H9 (cell line): ENCODE measurements at regions not wholly inside any gene's neighbourhood (a gene's known extent, or its start where the extent isn't known, plus 50 kb on each side); places are given as distances from the start of the nearest gene placed in this dataset.

Source experiments
- DNase-seq: peaks from one replicate; pipeline ENCODE4 v3.0.0-alpha.2; 2017
- H2AFZ ChIP-seq: one replicate; pipeline ENCODE4 v1.6.1; 2013; ENCODE audit warnings: mild to moderate bottlenecking, low read length, control low read depth, moderate library complexity
- H2AK5ac ChIP-seq: 2 replicates; pipeline ENCODE4 v1.6.1; 2013; ENCODE audit warnings: low read length, control low read depth, mixed read lengths; ENCODE audit not compliant: insufficient read length
- H2BK120ac ChIP-seq: one replicate; pipeline ENCODE4 v1.6.1; 2013; ENCODE audit warnings: low read depth, mild to moderate bottlenecking, low read length, control low read depth, inconsistent platforms; ENCODE audit not compliant: poor library complexity, severe bottlenecking
- H2BK12ac ChIP-seq: 2 replicates; pipeline ENCODE4 v1.6.1; 2013; ENCODE audit warnings: low read length, control low read depth, mixed read lengths, low read depth; ENCODE audit not compliant: insufficient read length
- H2BK15ac ChIP-seq: 2 replicates; pipeline ENCODE4 v1.6.1; 2013; ENCODE audit warnings: low read depth, low read length, control low read depth
- H2BK20ac ChIP-seq: one replicate; pipeline ENCODE4 v1.6.1; 2013; ENCODE audit warnings: low read depth, mild to moderate bottlenecking, low read length, control low read depth, inconsistent platforms; ENCODE audit not compliant: poor library complexity, severe bottlenecking
- H2BK5ac ChIP-seq: 2 replicates; pipeline ENCODE4 v1.6.1; 2013; ENCODE audit warnings: low read length, control low read depth, mixed read lengths; ENCODE audit not compliant: insufficient read length
- H3K14ac ChIP-seq: 2 replicates; pipeline ENCODE4 v1.6.1; 2013; ENCODE audit warnings: low read length, control low read depth; ENCODE audit not compliant: insufficient read depth
- H3K18ac ChIP-seq: 2 replicates; pipeline ENCODE4 v1.6.1; 2013; ENCODE audit warnings: low read depth, mild to moderate bottlenecking, mixed read lengths, low read length, control low read depth; ENCODE audit not compliant: insufficient read length
- H3K23ac ChIP-seq: 2 replicates; pipeline ENCODE4 v1.6.1; 2013; ENCODE audit warnings: low read length, control low read depth, mixed read lengths, low read depth; ENCODE audit not compliant: insufficient read length
- H3K23me2 ChIP-seq: 2 replicates; pipeline ENCODE4 v1.6.1; 2013; ENCODE audit warnings: low read depth, mild to moderate bottlenecking, mixed read lengths, low read length, control low read depth; ENCODE audit not compliant: insufficient read length, poor library complexity, severe bottlenecking
- H3K27ac ChIP-seq: 2 replicates; pipeline ENCODE4 v1.5.1; 2013; ENCODE audit warnings: low read length, control low read depth, mixed read lengths, low read depth; ENCODE audit not compliant: insufficient read length
- H3K27me3 ChIP-seq: 2 replicates; pipeline ENCODE4 v1.6.1; 2013; ENCODE audit warnings: low read length, control low read depth, inconsistent platforms; ENCODE audit not compliant: insufficient read depth
- H3K4ac ChIP-seq: 2 replicates; pipeline ENCODE4 v1.6.1; 2013; ENCODE audit warnings: low read depth, mild to moderate bottlenecking, control low read depth, inconsistent platforms, low read length, moderate library complexity
- H3K4me1 ChIP-seq: 2 replicates; pipeline ENCODE4 v1.6.1; 2013; ENCODE audit warnings: low read length, control low read depth, inconsistent platforms; ENCODE audit not compliant: insufficient read depth
- H3K4me2 ChIP-seq: 2 replicates; pipeline ENCODE4 v1.6.1; 2013; ENCODE audit warnings: low read length, control low read depth, mixed read lengths; ENCODE audit not compliant: insufficient read length, insufficient read depth
- H3K56ac ChIP-seq: 2 replicates; pipeline ENCODE4 v1.6.1; 2013; ENCODE audit warnings: low read depth, mild to moderate bottlenecking, mixed read lengths, low read length, control low read depth; ENCODE audit not compliant: insufficient read length
- H3K79me1 ChIP-seq: 2 replicates; pipeline ENCODE4 v1.6.1; 2013; ENCODE audit warnings: low read depth, mild to moderate bottlenecking, moderate library complexity, low read length, control low read depth, inconsistent platforms; ENCODE audit not compliant: insufficient read depth, poor library complexity, severe bottlenecking
- H3K79me2 ChIP-seq: 2 replicates; pipeline ENCODE4 v1.6.1; 2013; ENCODE audit warnings: low read length, control low read depth, inconsistent platforms; ENCODE audit not compliant: insufficient read depth
- H3K9ac ChIP-seq: 2 replicates; pipeline ENCODE4 v1.6.1; 2013; ENCODE audit warnings: low read length, control low read depth, mixed read lengths; ENCODE audit not compliant: insufficient read length; ENCODE audit errors: extremely low read depth
- H3K9me3 ChIP-seq: one replicate; pipeline ENCODE4 v1.6.1; 2013; ENCODE audit warnings: low read depth, low read length, inconsistent platforms; ENCODE audit not compliant: control insufficient read depth
- H3T11ph ChIP-seq: one replicate; pipeline ENCODE4 v1.6.1; 2013; ENCODE audit warnings: mild to moderate bottlenecking, low read length, control low read depth, inconsistent platforms
- H4K20me1 ChIP-seq: one replicate; pipeline ENCODE4 v1.6.1; 2013; ENCODE audit not compliant: control insufficient read depth, insufficient read length, insufficient read depth
- H4K5ac ChIP-seq: 2 replicates; pipeline ENCODE4 v1.6.1; 2013; ENCODE audit warnings: low read depth, mild to moderate bottlenecking, mixed read lengths, low read length, control low read depth; ENCODE audit not compliant: insufficient read length
- H4K8ac ChIP-seq: replicated peaks from 2 replicates; pipeline ENCODE4 v1.6.1; 2013; ENCODE audit warnings: low read length, control low read depth, mixed read lengths, low read depth; ENCODE audit not compliant: insufficient read length
- H4K91ac ChIP-seq: 2 replicates; pipeline ENCODE4 v1.6.1; 2013; ENCODE audit warnings: low read depth, mild to moderate bottlenecking, moderate library complexity, mixed read lengths, low read length, control low read depth; ENCODE audit not compliant: insufficient read length
- H3K27ac Mint-ChIP-seq, 3 experiments: 2 replicates in 2 of 3; 3 replicates in 1 of 3; pipeline ENCODE4 v1.8.0; 2020 to 2021; ENCODE audit warnings: mixed read lengths in 3 of 3, mild to moderate bottlenecking in 1 of 3, moderate library complexity in 1 of 3
- H3K27me3 Mint-ChIP-seq: 2 replicates; pipeline ENCODE4 v1.8.0; 2021; ENCODE audit warnings: low read depth, mild to moderate bottlenecking, moderate library complexity, mixed read lengths
- H3K36me3 Mint-ChIP-seq, 3 experiments: 2 replicates in 2 of 3; 3 replicates in 1 of 3; pipeline ENCODE4 v1.8.0; 2020 to 2021; ENCODE audit warnings: low read depth in 3 of 3, mixed read lengths in 3 of 3; ENCODE audit not compliant: insufficient read depth in 1 of 3
- H3K4me1 Mint-ChIP-seq, 2 experiments: 2 replicates each; pipeline ENCODE4 v1.8.0; 2020; ENCODE audit warnings: mixed read lengths in 2 of 2
- H3K4me3 Mint-ChIP-seq, 2 experiments: 2 replicates in 1 of 2; 3 replicates in 1 of 2; pipeline ENCODE4 v1.8.0; 2020 to 2021; ENCODE audit warnings: mild to moderate bottlenecking in 2 of 2, mixed read lengths in 2 of 2, moderate library complexity in 1 of 2
- H3K9me3 Mint-ChIP-seq, 2 experiments: 2 replicates in 1 of 2; 3 replicates in 1 of 2; pipeline ENCODE4 v1.8.0; 2020; ENCODE audit warnings: mild to moderate bottlenecking in 2 of 2, mixed read lengths in 2 of 2, moderate library complexity in 1 of 2
- WGBS: extraction: QIAGEN DNeasy Blood & Tissue Kit; methylation state at CpG from one replicate; pipeline ENCODE4 v1.1.7; 2013; ENCODE audit warnings: missing lambda C conversion rate, low lambda C conversion rate, mixed read lengths; ENCODE audit not compliant: insufficient read length; ENCODE audit errors: extremely low coverage; 5-methylcytosine and 5-hydroxymethylcytosine counted together
- TF ChIP-seq, protein P1 (sequence below): fragments of 200-600 bp; sonication (generic); conservative IDR thresholded peaks from 3 replicates; pipeline ENCODE4 v1.8.0; 2021; ENCODE audit warnings: antibody characterized with exemption, mild to moderate bottlenecking

DNA sequence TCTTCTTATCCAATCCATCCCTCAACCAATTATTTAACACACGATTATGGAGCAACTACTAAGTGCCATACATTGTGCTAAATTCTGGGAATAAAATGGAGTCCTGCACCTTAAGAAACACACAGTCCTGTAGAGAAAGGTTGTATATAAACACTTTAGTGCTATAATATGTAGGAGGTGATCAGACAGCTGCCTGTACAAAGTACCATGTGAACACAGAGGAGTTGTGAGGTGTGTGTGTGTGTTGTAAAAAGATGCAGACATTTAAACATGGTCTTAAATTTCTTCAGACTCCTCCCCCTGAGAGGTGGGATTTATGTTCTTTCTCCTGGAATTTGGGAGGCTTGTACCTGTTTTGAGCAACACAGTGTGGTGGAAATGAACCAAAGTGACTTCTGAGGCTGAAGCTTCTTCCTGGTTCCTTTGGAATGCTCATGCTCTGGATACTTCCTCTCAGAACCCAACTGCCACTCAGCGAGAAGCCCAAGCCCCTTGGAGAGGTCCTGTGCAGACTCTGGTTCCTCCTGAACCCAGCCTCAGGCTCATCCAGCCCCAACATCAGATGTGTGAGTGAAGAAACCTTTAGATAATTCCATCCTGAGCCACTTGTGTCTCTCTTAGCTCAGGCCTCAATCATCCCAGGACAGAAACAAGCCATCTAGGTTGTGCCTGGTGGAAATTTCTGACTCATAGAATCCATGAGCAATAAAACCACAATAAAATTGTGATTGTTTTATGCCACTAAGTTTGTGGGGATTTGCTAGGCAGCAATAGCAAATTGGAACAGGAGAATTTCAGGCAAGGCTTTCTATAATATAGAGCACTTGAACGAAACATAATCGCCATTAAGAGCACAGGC lies 161.2 kb upstream of the FAM3C start:
- no peak for DNase-seq
- H3K4ac ChIP-seq, result no peak overlapping the region
- no peak overlapping the region for H2BK15ac ChIP-seq
- H4K91ac ChIP-seq, result no peak overlapping the region
- TF ChIP-seq, protein P1, sequence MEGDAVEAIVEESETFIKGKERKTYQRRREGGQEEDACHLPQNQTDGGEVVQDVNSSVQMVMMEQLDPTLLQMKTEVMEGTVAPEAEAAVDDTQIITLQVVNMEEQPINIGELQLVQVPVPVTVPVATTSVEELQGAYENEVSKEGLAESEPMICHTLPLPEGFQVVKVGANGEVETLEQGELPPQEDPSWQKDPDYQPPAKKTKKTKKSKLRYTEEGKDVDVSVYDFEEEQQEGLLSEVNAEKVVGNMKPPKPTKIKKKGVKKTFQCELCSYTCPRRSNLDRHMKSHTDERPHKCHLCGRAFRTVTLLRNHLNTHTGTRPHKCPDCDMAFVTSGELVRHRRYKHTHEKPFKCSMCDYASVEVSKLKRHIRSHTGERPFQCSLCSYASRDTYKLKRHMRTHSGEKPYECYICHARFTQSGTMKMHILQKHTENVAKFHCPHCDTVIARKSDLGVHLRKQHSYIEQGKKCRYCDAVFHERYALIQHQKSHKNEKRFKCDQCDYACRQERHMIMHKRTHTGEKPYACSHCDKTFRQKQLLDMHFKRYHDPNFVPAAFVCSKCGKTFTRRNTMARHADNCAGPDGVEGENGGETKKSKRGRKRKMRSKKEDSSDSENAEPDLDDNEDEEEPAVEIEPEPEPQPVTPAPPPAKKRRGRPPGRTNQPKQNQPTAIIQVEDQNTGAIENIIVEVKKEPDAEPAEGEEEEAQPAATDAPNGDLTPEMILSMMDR, result no peak
- no peak overlapping the region for H3T11ph ChIP-seq
- H3K4me3 Mint-ChIP-seq, result no peak overlapping the region
- H4K5ac ChIP-seq, result no peak overlapping the region
- no peaks in the 10 kb centered on the region for H3K27me3 ChIP-seq
- no peaks in the 10 kb centered on the region for H3K27me3 Mint-ChIP-seq
- no peaks in the 10 kb centered on the region for H3K4me1 Mint-ChIP-seq
- H3K9ac ChIP-seq, result no peak overlapping the region
- whole genome bisulfite sequencing, result no CpG with 5 or more reads among the region's 4 CpGs
- H2BK5ac ChIP-seq, result no peak overlapping the region
- no peaks in the 10 kb centered on the region for H4K20me1 ChIP-seq
- no peak overlapping the region for H2BK12ac ChIP-seq
- no peaks in the 10 kb centered on the region for H3K36me3 Mint-ChIP-seq
- H3K9me3 ChIP-seq, result no peaks in the 10 kb centered on the region
- H3K4me1 ChIP-seq, result no peaks in the 10 kb centered on the region; the same call in 1 of the 2 replicates
- no peaks in the 10 kb centered on the region for H3K79me2 ChIP-seq
- no peak overlapping the region for H3K23ac ChIP-seq
- H3K4me2 ChIP-seq, result no peak overlapping the region
- H3K14ac ChIP-seq, result no peak overlapping the region
- H3K56ac ChIP-seq, result no peak overlapping the region
- H4K8ac ChIP-seq, result no peak overlapping the region
- H3K27ac ChIP-seq, result no peak overlapping the region
- H2BK120ac ChIP-seq, result no peak overlapping the region
- no peaks in the 10 kb centered on the region for H3K9me3 Mint-ChIP-seq
- H3K79me1 ChIP-seq, result no peaks in the 10 kb centered on the region
- no peak overlapping the region for H2AFZ ChIP-seq
- no peak overlapping the region for H3K27ac Mint-ChIP-seq
- H3K23me2 ChIP-seq, result no peaks in the 10 kb centered on the region
- H2BK20ac ChIP-seq, result no peak overlapping the region
- H2AK5ac ChIP-seq, result no peak overlapping the region
- H3K18ac ChIP-seq, result no peak overlapping the region
